Common myeloid progenitor, CD34-positive (primary cell): ENCODE measurements at regions not wholly inside any gene's neighbourhood (a gene's known extent, or its start where the extent isn't known, plus 50 kb on each side); places are given as distances from the start of the nearest gene placed in this dataset.

Source experiments
- CTCF ChIA-PET: fragments of 350-600 bp; sonication (Branson Sonifier 250); formaldehyde crosslinking; loops from one replicate; lab custom pipeline; 2021; ENCODE audit warnings: antibody characterized with exemption; lab: Charles Lee
- POLR2A ChIA-PET: fragments of 350-600 bp; sonication (Branson Sonifier 250); formaldehyde crosslinking; loops from one replicate; lab custom pipeline; 2021; ENCODE audit warnings: antibody characterized with exemption; lab: Charles Lee
- DNase-seq, 3 donors: peaks; one replicate each; pipeline versions ENCODE4 v3.0.0 to v3.0.0-alpha.2; 2013
- H3K27ac ChIP-seq, 2 experiments: 1 replicate in 1 of 2; 2 replicates in 1 of 2; pipeline ENCODE4 v1.7.0; 2013; ENCODE audit warnings: inconsistent platforms in 2 of 2, low read length in 2 of 2, mild to moderate bottlenecking in 2 of 2, low read depth in 1 of 2, moderate library complexity in 1 of 2; ENCODE audit not compliant: severe bottlenecking in 2 of 2, insufficient read depth in 1 of 2, poor library complexity in 1 of 2
- H3K27me3 ChIP-seq, 5 experiments: replicated peaks in 2 of 5; 1 replicate in 3 of 5; 2 replicates in 2 of 5; pipeline versions ENCODE4 v1.6.1 to v1.7.0; 2013; ENCODE audit warnings: low read length in 4 of 5, mild to moderate bottlenecking in 2 of 5, moderate library complexity in 2 of 5, inconsistent platforms in 1 of 5; ENCODE audit not compliant: insufficient read depth in 5 of 5, control insufficient read depth in 4 of 5
- H3K36me3 ChIP-seq, 4 experiments: 1 replicate in 2 of 4; 2 replicates in 2 of 4; pipeline versions ENCODE4 v1.6.1 to v1.7.0; 2013; ENCODE audit warnings: low read length in 3 of 4, control low read depth in 1 of 4, mild to moderate bottlenecking in 1 of 4; ENCODE audit not compliant: control insufficient read depth in 4 of 4, insufficient read depth in 4 of 4
- H3K4me1 ChIP-seq, 4 experiments: 1 replicate in 3 of 4; 2 replicates in 1 of 4; pipeline versions ENCODE4 v1.6.1 to v1.7.1; 2013; ENCODE audit warnings: low read length in 3 of 4, mild to moderate bottlenecking in 3 of 4, control low read depth in 1 of 4, inconsistent platforms in 1 of 4, moderate library complexity in 1 of 4; ENCODE audit not compliant: control insufficient read depth in 4 of 4, insufficient read depth in 4 of 4; ENCODE audit errors: control extremely low read depth in 1 of 4
- H3K4me3 ChIP-seq, 7 experiments: 1 replicate in 4 of 7; 2 replicates in 3 of 7; pipeline versions ENCODE4 v1.5.1 to v1.7.0; 2013; ENCODE audit warnings: mild to moderate bottlenecking in 7 of 7, low read length in 6 of 7, moderate library complexity in 6 of 7, inconsistent platforms in 2 of 7, low read depth in 2 of 7, control low read depth in 1 of 7; ENCODE audit not compliant: insufficient read depth in 4 of 7, control insufficient read depth in 1 of 7; ENCODE audit errors: extremely low read depth in 1 of 7
- H3K9me3 ChIP-seq, 5 experiments: 1 replicate in 4 of 5; 2 replicates in 1 of 5; pipeline versions ENCODE4 v1.6.1 to v1.7.1; 2013; ENCODE audit warnings: low read length in 4 of 5, mild to moderate bottlenecking in 2 of 5, inconsistent platforms in 1 of 5, low read depth in 1 of 5, moderate library complexity in 1 of 5; ENCODE audit not compliant: control insufficient read depth in 4 of 5, insufficient read depth in 2 of 5; ENCODE audit errors: control extremely low read depth in 1 of 5
- WGBS: methylation state at CpG from one replicate; pipeline ENCODE4 v1.1.5; 2013; ENCODE audit not compliant: insufficient coverage; 5-methylcytosine and 5-hydroxymethylcytosine counted together

DNA sequence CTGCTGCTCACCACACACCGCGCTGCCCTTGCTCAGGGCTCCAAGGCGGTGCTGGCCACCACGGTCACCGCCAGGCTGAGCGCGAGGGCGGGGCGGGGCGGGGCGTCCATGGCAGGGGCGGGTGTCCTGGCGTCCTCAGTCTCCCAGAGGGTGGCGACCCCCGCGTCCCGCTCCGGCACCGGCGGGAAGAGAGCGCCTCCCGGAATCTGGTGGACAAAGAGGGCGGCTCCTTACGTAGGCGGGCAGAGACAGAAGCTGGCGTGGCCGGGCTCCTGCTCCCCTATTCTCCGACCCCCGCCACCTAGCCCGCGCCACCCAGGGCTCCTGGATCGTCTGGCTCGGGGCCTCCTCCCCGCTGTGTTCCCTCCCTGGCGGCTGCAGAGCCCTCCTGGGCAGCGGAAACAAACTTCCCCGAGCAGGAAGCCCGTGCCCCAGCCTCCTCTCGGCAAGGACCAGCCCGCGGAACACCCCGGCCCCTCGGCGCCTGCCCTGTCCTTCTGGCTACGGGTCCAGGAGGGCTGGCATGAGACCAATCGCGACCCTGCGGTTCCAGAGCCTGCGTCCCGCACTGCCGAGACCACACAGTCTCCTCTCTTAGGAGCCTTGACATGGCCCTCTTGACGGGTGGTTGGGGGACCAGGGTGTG lies 133.8 kb upstream of the ZNF92 start:
- Histone ChIP-seq H3K27me3 (peaks cover 0 to 34% (median 2%) of the 10 kb centered on the region in 5 experiments), H3K27ac (no peak overlapping the region), H3K4me3 (peak overlapping the region in 6 of 7 experiments; percentile 45 to 78 (median 60)), H3K9me3 (no peaks in the 10 kb centered on the region), H3K4me1 (peaks cover 0 to 6% (median 5%) of the 10 kb centered on the region in 4 experiments), H3K36me3 (no peaks in the 10 kb centered on the region)
- under 1% methylated on average over 47 of the region's 52 CpGs for WGBS
- peak in 1 of 3 donors; percentile 22 for DNase-seq
- CTCF ChIA-PET = no interaction called here
- POLR2A ChIA-PET = no interaction called here

- peak in 1 of 3 donors; percentile 31 for DNase-seq
- ChIA-PET CTCF (no interaction called here), POLR2A (no interaction called here)
- Histone ChIP-seq H3K27me3 (peaks cover 0 to 34% (median 2%) of the 10 kb centered on the region in 5 experiments), H3K36me3 (no peaks in the 10 kb centered on the region), H3K4me1 (peaks cover 0 to 6% (median 5%) of the 10 kb centered on the region in 4 experiments), H3K4me3 (peak overlapping the region in 4 of 7 experiments; percentile 59 to 78 (median 64)), H3K27ac (no peak overlapping the region), H3K9me3 (no peaks in the 10 kb centered on the region)
- 65% methylated on average over 13 of the region's 20 CpGs for WGBS
Observed at GRCh38 chr7:65239324-65239706, 134.3 kb upstream of the ZNF92 start.

DNA sequence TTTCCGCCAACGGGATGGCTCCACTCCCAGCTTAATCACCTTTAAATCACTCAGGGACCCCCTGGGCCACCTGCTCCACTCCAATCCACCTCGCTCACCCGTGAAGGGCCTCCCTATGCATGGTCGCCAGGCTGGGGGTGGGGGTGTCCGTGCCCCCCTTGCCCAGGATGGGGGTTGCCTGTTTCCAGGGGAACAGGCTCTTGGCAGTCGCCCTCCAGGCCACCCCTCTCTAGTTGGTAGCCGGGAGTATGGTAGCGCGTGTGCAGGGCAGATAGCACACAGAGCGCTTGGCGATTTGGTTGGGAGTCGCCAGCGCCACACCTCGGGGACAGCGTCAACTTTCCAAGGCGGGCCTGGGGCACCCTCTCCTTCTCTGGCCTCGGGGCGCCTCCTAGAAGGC lies 134.9 kb upstream of the ZNF92 start:
- H3K27me3 ChIP-seq = peaks cover 0 to 34% (median 2%) of the 10 kb centered on the region in 5 experiments
- 98% methylated on average over 15 of the region's 19 CpGs for WGBS
- POLR2A ChIA-PET = no interaction called here

GRCh38 chr7:65235586-65235985 lies 138.1 kb upstream of the ZNF92 start:
- CTCF ChIA-PET = interaction anchor here (1.2 to 1.6 kb wide), 2 partner anchors 14 to 16 kb away, joined by 3 read pairs; no protein-coding TSS in a partner anchor
- WGBS = 97% methylated on average over 7 of the region's 10 CpGs
- DNase-seq = no peak
- POLR2A ChIA-PET = no interaction called here
- Histone ChIP-seq H3K4me1 (peaks cover 0 to 6% (median 5%) of the 10 kb centered on the region in 4 experiments), H3K9me3 (no peaks in the 10 kb centered on the region), H3K27me3 (peaks cover 0 to 25% (median 1%) of the 10 kb centered on the region in 5 experiments), H3K36me3 (no peaks in the 10 kb centered on the region), H3K27ac (no peak overlapping the region), H3K4me3 (no peak overlapping the region)

More for the DNA sequence above, 134.9 kb upstream of the ZNF92 start:
- no peak for DNase-seq
- Histone ChIP-seq H3K36me3 (no peaks in the 10 kb centered on the region), H3K4me3 (no peak overlapping the region), H3K4me1 (peaks cover 0 to 6% (median 5%) of the 10 kb centered on the region in 4 experiments), H3K27ac (no peak overlapping the region), H3K9me3 (no peaks in the 10 kb centered on the region)
- CTCF ChIA-PET = no interaction called here

DNA sequence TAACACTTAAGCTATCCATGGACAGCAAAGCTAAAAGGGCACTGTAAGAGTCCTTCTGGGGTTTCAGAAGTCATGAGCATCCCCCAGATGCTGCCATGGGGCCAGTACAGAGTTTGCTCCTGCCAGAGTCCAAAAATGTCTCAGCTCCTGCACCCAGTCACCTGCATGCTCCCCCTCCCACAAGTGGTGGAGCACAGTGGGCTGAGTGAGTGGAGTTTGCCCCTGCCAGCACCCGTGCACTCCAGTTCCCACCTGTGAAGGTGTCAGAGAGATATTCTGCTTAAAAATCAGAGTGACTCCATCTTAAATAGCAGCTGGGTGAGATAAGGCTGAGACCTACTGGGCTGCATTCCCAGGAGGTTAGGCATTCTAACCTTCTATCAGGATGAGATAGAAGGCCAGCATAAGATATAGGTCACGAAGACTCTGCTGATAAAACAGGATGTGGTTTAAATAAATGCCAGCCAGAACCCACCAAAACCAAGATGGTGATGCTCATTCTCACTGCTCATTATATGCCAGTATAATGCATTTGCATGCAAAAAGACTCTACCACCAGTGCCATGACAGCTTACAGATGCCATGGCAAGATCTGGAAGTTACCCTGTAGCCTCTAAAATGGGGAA lies 140.1 kb upstream of the ZNF92 start:
- WGBS = 30% methylated on average over 1 of the region's 2 CpGs
- peak in 1 of 3 donors; percentile 8 for DNase-seq
- CTCF ChIA-PET = no interaction called here

GRCh38 chr7:65230231-65230630 lies 143.4 kb upstream of the ZNF92 start:
- WGBS = 100% methylated on average over 1 of the region's 1 CpG
- Histone ChIP-seq H3K27ac (no peak overlapping the region), H3K27me3 (no peaks in the 10 kb centered on the region), H3K4me3 (no peak overlapping the region), H3K4me1 (no peaks in the 10 kb centered on the region), H3K9me3 (no peaks in the 10 kb centered on the region), H3K36me3 (no peaks in the 10 kb centered on the region)
- DNase-seq = peak in 1 of 3 donors; percentile 5
- ChIA-PET CTCF (no interaction called here), POLR2A (no interaction called here)

More for the DNA sequence above, 140.1 kb upstream of the ZNF92 start:
- Histone ChIP-seq H3K27ac (no peak overlapping the region), H3K4me3 (no peak overlapping the region), H3K36me3 (no peaks in the 10 kb centered on the region), H3K27me3 (peaks cover 0 to 4% (median 0%) of the 10 kb centered on the region in 5 experiments), H3K4me1 (no peaks in the 10 kb centered on the region), H3K9me3 (no peaks in the 10 kb centered on the region)
- POLR2A ChIA-PET = no interaction called here

DNA sequence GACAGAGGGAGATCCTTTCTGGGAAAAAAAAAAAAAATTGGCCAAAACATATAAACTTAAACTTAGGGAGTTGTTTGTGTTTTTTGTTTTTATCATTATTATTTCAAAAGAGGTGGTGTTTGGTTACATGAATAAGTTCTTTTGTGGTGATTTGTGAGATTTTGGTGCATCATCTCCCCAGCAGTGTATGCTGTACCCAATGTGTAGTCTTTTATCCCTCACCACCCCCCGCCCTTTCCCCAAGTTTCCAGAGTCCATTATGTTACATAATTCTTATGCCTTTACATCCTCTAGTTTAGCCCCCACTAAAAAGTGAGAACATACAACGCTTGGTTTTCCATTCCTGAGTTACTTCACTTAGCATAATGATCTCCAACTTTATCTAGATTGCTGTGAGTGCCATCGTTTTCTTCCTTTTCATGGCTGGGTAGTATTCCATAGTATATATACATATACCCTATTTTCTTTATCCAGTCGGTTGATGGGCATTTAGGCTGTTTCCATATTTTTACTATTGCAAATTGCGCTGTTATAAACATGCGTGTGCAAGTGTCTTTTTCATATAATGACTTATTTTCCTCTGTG lies 148.1 kb upstream of the ZNF92 start:
- Histone ChIP-seq H3K36me3 (no peaks in the 10 kb centered on the region), H3K27me3 (no peaks in the 10 kb centered on the region), H3K4me1 (no peaks in the 10 kb centered on the region), H3K9me3 (no peaks in the 10 kb centered on the region), H3K27ac (no peak overlapping the region), H3K4me3 (no peak overlapping the region)
- CTCF ChIA-PET = no interaction called here
- POLR2A ChIA-PET = no interaction called here
- WGBS = 100% methylated on average over 2 of the region's 6 CpGs
- DNase-seq = peak in 2 of 3 donors; percentile 43 to 55
